Muscle of leg (tissue), 3 donors: ENCODE measurements at regions not wholly inside any gene's neighbourhood (a gene's known extent, or its start where the extent isn't known, plus 50 kb on each side); places are given as distances from the start of the nearest gene placed in this dataset.

Experiments used
- DNase-seq: peaks from one replicate; pipeline ENCODE4 v3.0.0; 2013
- H3K27ac ChIP-seq: one replicate; pipeline ENCODE4 v1.5.1; 2013; ENCODE audit warnings: mild to moderate bottlenecking, low read length, control low read depth
- H3K27me3 ChIP-seq: one replicate; pipeline ENCODE4 v1.6.1; 2013; ENCODE audit warnings: low read length; ENCODE audit not compliant: control insufficient read depth, insufficient read depth
- H3K36me3 ChIP-seq: one replicate; pipeline ENCODE4 v1.6.1; 2013; ENCODE audit warnings: low read length; ENCODE audit not compliant: control insufficient read depth, insufficient read depth
- H3K4me1 ChIP-seq: one replicate; pipeline ENCODE4 v1.6.1; 2013; ENCODE audit warnings: low read length; ENCODE audit not compliant: control insufficient read depth, insufficient read depth
- H3K4me3 ChIP-seq: one replicate; pipeline ENCODE4 v1.5.1; 2013; ENCODE audit warnings: low read length, control low read depth
- H3K9me3 ChIP-seq: replicated peaks from 2 replicates; pipeline ENCODE4 v1.6.1; 2013; ENCODE audit warnings: low read depth, low read length; ENCODE audit not compliant: control insufficient read depth
- WGBS: methylation state at CpG from one replicate; pipeline ENCODE4 v1.1.5; 2013; ENCODE audit warnings: missing lambda C conversion rate; ENCODE audit not compliant: insufficient coverage; 5-methylcytosine and 5-hydroxymethylcytosine counted together

DNA sequence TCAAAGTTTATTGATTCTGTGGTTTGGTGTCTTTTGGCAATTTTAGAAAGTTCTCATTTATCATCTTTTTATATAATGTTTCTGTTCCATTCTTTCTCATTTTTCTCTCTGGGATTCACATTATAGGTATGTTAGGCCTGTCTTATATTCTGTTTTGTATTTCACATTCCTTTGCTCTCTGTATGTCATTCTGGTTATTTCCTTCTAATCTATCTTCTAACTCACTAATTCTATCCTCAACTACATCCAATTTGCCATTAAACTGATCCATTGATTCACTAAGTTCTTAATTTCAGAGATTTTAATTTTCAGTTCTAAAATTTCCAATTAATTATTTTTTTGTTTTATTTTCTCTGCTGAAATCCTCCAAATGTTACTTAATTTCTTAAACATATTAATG, 234.8 kb downstream of the FOXD2 start:
- H3K9me3 ChIP-seq, result no peaks in the 10 kb centered on the region
- H3K27me3 ChIP-seq, result peaks cover 3% of the 10 kb centered on the region
- H3K27ac ChIP-seq, result no peak overlapping the region
- no peak for DNase-seq
- no peaks in the 10 kb centered on the region for H3K36me3 ChIP-seq
- no peak overlapping the region for H3K4me3 ChIP-seq
- H3K4me1 ChIP-seq, result peaks cover 7% of the 10 kb centered on the region

DNA sequence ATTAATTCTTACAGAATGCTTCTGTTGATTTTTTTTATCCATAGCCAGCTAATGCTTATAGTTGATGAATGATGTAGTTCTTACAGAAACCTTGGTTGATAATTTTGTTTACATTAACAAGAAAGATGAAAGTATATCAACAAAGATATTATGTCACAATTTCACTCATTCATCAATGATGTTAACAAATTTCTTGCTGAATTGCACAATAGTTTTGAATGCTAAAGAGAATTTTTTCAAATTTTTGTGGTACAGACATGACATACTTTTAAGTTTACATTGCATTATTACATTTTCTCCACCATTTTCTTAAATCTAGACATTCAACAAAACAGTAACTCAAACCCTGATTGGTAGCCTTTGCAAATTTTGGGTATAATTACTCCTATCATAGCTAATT, 236.3 kb downstream of the FOXD2 start:
- no peak overlapping the region for H3K27ac ChIP-seq
- no peaks in the 10 kb centered on the region for H3K9me3 ChIP-seq
- DNase-seq, result no peak
- peaks cover 3% of the 10 kb centered on the region for H3K27me3 ChIP-seq
- peaks cover 9% of the 10 kb centered on the region for H3K4me1 ChIP-seq
- H3K4me3 ChIP-seq, result no peak overlapping the region
- H3K36me3 ChIP-seq, result no peaks in the 10 kb centered on the region

DNA sequence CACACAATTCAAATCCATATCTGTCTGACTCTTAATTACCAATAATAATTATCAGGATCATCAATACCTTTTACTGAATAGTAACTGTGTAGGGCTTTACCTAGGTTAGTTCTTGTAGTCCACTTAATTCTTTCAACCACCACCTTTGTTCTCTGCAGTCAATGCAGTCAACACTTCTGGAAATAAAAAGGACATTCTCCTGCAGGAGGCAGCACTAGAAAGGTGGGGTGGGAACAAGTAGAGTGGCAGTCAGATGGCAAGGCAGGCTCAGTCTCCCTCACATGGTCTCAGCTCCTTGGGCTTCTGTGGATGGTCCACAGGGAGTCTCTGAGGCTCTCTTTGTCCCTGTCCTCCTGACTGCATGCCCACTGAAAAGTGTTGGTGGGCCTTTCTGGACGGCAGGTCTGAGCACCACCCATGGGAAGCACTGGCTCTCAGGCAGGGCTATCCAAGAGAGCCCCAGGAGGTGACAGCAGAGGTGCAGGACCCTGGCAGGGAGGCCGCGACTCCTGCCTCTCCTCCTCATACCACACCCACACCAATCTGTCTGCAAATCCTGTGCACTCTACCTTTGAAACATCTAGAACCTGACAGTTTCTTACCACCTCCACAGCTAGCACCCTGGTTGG, 237.3 kb downstream of the FOXD2 start:
- H3K9me3 ChIP-seq, result no peaks in the 10 kb centered on the region
- DNase-seq, result no peak
- WGBS, result 100% methylated on average over 2 of the region's 3 CpGs
- H3K4me3 ChIP-seq, result no peak overlapping the region
- H3K27me3 ChIP-seq, result peaks cover 3% of the 10 kb centered on the region
- no peaks in the 10 kb centered on the region for H3K36me3 ChIP-seq
- H3K4me1 ChIP-seq, result peaks cover 15% of the 10 kb centered on the region
- H3K27ac ChIP-seq, result no peak overlapping the region

DNA sequence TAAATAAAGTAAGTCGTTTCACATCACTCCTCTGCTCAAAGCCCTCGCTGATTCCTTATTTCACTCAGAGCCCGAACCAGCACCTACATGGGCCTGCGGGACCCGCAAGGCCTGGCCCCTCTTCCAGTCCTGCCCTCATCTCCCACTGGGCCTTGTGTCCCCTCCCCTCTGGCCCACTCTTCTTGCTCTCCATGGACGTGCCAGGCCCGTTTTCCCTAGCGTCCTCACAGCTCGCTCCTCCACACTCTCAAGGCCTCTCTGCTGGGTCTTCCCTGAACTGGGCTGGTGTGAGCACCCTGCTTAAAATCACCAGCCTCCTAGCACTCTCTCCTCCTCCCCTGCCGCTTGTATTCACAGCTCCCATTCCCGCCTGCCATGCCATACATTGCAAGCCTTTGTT, 237.9 kb downstream of the FOXD2 start:
- Histone ChIP-seq H3K27ac (no peak overlapping the region), H3K4me1 (peaks cover 15% of the 10 kb centered on the region), H3K9me3 (no peaks in the 10 kb centered on the region), H3K27me3 (peaks cover 3% of the 10 kb centered on the region), H3K36me3 (no peaks in the 10 kb centered on the region), H3K4me3 (no peak overlapping the region)
- no peak for DNase-seq
- 87% methylated on average over 11 of the region's 11 CpGs for WGBS

DNA sequence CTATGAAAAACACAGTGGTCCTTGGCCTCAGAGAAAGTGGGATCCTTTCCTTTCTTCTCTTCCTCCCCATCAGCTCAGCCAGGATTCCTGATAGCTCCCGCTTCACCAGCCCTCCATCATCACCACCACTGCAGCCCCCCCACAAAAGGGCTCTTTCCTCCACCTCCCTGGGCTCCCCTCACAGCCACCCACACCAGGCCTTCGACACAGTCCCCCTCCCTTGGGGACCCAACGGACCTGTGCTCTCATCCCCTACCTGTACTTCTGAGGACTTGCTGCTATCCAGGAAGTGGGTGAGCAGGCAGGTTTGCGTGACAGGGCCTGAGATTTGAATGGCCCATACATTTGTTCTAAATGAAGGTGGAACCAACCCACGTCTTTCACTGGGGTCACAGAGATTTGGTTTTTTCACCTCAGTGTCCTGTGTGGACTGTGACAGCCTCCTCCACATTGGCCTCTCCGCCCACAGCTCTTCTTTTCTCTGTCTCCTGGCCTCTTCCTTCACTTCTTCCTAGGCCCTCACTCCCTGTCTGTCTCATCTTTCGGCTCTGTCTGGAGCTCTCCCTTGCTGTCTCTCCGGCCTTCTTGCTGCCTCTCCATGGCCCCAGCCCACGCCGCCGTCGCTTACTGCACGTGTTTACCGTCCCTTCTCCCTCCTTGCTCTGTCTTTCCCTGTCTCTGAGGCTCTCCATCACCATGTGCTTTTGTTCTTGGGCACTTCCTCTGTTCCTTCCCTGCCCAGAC, 238.6 kb downstream of the FOXD2 start:
- Histone ChIP-seq H3K36me3 (no peaks in the 10 kb centered on the region), H3K27ac (no peak overlapping the region), H3K4me1 (peaks cover 15% of the 10 kb centered on the region), H3K4me3 (no peak overlapping the region), H3K9me3 (no peaks in the 10 kb centered on the region), H3K27me3 (peaks cover 3% of the 10 kb centered on the region)
- no peak for DNase-seq
- WGBS, result 65% methylated on average over 12 of the region's 14 CpGs

DNA sequence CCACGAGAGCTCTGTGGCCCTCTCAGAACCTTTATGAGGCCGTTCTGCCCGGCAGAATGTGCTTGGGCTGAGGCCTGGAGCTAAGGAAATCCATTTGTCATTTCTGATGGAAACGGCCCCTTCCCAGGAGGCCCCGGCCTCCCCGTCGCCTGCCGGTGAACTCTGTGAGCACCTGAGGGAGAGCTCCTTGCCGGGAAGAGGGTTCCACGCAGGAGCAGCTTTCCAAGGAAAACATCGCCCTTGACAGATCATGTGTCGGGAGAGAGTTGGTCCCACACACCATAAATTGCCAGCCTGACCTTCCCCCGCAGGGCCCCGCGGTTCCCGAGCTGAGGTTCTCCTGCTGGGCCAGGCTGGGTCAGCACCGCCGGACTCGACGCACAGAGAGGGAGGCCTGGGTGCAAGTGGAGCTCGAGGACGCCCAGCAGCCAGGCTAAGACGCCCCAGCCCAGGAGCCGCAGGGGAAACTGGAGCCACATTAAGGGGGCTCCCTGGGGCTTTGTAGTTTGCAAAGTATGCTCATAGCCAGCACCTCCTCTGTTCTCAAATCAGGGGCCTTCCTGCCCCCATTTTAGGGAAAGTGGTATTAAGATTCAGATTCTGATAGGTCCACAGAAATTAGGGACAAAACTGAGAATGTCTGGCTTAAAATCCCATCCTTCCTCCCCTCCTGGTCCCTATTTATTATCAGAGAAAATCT, 239.5 kb downstream of the FOXD2 start:
- peaks cover 15% of the 10 kb centered on the region for H3K4me1 ChIP-seq
- H3K27ac ChIP-seq, result no peak overlapping the region
- no peak for DNase-seq
- H3K36me3 ChIP-seq, result no peaks in the 10 kb centered on the region
- no peak overlapping the region for H3K4me3 ChIP-seq
- H3K27me3 ChIP-seq, result peaks cover 3% of the 10 kb centered on the region
- 35% methylated on average over 23 of the region's 24 CpGs for WGBS
- no peaks in the 10 kb centered on the region for H3K9me3 ChIP-seq

DNA sequence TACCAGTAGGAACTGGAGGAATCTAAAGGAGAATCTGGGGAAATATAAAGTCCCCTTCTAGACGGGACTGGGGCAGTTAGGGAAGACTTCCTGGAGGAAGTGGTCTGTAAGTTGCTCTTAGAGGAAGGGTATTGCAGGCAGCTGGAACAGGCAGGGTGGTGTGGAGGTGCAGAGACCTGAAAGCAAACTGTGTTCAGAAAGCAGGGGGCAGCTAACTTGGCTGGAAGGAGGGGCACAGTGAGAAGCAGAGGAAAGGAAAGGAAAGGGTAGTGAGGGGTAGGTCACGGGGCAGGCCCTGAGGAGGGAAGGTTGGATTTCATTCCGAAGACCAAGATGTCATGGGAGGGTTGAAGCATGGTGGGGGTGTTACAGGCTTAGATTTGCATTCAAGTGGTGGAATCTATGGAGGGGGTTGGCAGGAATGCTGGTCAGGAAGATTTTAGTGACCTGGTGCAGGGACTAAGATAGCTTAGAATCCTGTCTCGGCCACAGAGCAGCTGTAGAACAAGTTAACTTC, 240.7 kb downstream of the FOXD2 start:
- Histone ChIP-seq H3K4me1 (peaks cover 15% of the 10 kb centered on the region), H3K9me3 (no peaks in the 10 kb centered on the region), H3K27ac (no peak overlapping the region), H3K4me3 (no peak overlapping the region), H3K27me3 (peaks cover 3% of the 10 kb centered on the region), H3K36me3 (no peaks in the 10 kb centered on the region)
- DNase-seq, result no peak
- WGBS, result 76% methylated on average over 4 of the region's 4 CpGs

DNA sequence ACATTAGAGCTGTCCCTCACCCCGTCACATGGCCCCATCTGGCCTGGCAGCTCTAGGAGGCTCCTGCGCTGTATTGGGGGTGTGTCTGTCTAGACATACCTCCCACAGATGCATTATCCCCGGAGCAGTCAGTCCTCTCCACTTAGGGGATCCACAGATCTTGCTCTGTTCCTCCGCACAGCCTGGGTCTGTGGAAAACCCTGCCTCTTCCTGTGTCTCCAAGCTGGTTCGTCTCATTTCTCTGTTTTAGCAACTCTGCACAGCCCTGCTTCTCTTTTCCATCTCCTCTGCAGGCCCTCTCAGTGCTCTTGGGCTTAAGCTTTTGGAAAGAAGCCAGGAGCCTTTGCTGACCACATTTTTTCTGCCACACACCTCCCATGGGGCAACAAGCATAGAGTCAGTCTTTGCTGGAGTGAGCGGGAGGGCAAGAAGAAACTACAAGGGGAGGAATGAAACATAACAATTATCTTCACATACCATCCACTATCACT, 241.5 kb downstream of the FOXD2 start:
- WGBS, result 3% methylated on average over 3 of the region's 6 CpGs

DNA sequence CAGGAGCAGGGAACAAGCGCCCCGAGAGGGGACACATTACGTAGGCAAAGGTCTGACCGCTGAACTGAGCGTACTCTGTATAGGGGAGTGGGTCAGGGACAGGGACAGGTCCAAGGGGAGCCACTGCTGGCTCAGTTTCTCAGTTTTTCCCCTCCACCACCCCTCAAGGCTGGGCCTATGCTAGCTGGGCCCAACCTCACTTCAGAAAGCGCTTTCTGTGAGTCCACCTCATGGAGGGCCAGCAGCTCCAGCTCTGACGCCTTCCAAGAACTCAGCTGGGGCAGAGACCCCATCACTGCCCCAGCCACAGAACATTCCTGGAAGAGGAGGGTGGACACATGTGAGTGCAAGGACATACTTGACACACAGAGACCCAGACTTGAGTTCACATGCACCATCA, 242.0 kb downstream of the FOXD2 start:
- no peak overlapping the region for H3K4me3 ChIP-seq
- no peak for DNase-seq
- 100% methylated on average over 1 of the region's 7 CpGs for WGBS

More for the DNA sequence above, 241.5 kb downstream of the FOXD2 start:
- DNase-seq, result peak; percentile 59
- peaks cover 15% of the 10 kb centered on the region for H3K4me1 ChIP-seq
- H3K27ac ChIP-seq, result no peak overlapping the region
- no peaks in the 10 kb centered on the region for H3K9me3 ChIP-seq
- no peak overlapping the region for H3K4me3 ChIP-seq
- H3K36me3 ChIP-seq, result no peaks in the 10 kb centered on the region
- H3K27me3 ChIP-seq, result peaks cover 6% of the 10 kb centered on the region

DNA sequence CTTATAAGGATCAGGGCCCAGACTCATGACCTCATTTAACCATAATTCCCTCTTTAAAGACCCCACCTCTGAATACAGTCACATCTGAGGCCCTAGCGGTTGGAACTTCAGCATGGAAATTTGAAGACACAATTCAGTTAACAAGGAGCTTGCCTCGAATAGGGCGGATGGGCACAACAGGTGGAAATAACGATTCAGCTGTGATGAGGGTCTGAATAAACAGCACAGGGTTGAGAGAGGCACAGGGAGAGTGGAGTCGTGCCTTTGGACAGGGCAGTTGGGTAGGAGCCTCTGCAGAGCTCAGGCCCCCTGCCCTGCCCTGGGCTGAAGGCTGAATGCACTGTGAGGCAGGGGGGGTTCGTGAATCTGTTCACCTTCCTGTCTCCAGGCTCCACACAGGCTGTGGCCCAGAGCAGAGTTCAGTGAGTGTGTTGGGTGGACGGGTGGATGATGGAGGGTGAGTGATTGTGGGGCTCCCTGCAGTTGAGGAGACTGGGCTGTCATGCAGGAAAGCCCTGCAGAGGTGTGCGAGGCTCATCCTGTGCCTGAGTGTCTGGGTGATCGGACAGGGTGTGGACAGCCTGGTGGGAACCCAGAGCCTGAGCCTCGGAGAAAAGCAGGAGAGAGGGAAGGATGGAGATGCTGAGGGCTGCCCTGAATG, 243.1 kb downstream of the FOXD2 start:
- Histone ChIP-seq H3K4me3 (no peak overlapping the region), H3K27me3 (peaks cover 6% of the 10 kb centered on the region), H3K4me1 (peaks cover 21% of the 10 kb centered on the region), H3K27ac (no peak overlapping the region), H3K36me3 (no peaks in the 10 kb centered on the region), H3K9me3 (no peaks in the 10 kb centered on the region)
- 82% methylated on average over 9 of the region's 10 CpGs for WGBS
- no peak for DNase-seq

More for the DNA sequence above, 242.0 kb downstream of the FOXD2 start:
- no peaks in the 10 kb centered on the region for H3K9me3 ChIP-seq
- H3K27me3 ChIP-seq, result peaks cover 6% of the 10 kb centered on the region
- no peak overlapping the region for H3K27ac ChIP-seq
- peaks cover 15% of the 10 kb centered on the region for H3K4me1 ChIP-seq
- no peaks in the 10 kb centered on the region for H3K36me3 ChIP-seq
